Esophagus (tissue), 2 donors: ENCODE measurements at regions not wholly inside any gene's neighbourhood (a gene's known extent, or its start where the extent isn't known, plus 50 kb on each side); places are given as distances from the start of the nearest gene placed in this dataset.

ENCODE experiments used
- H3K27ac ChIP-seq, 2 donors: one replicate each; pipeline ENCODE4 v1.5.1; 2013; ENCODE audit warnings: low read depth in 2 of 2, mild to moderate bottlenecking in 2 of 2, inconsistent platforms in 1 of 2, low read length in 1 of 2, moderate library complexity in 1 of 2
- H3K27me3 ChIP-seq, 2 donors: one replicate each; pipeline ENCODE4 v1.6.1; 2013; ENCODE audit warnings: low read length in 2 of 2, control low read depth in 1 of 2, mild to moderate bottlenecking in 1 of 2; ENCODE audit not compliant: insufficient read depth in 2 of 2, control insufficient read depth in 1 of 2
- H3K36me3 ChIP-seq, 2 donors: one replicate each; pipeline ENCODE4 v1.6.1; 2013; ENCODE audit warnings: low read length in 1 of 2; ENCODE audit not compliant: control insufficient read depth in 2 of 2, insufficient read depth in 2 of 2
- H3K4me1 ChIP-seq, 2 donors: one replicate each; pipeline ENCODE4 v1.6.1; 2013; ENCODE audit warnings: low read length in 1 of 2; ENCODE audit not compliant: control insufficient read depth in 2 of 2, insufficient read depth in 2 of 2
- H3K4me3 ChIP-seq, 2 donors: one replicate each; pipeline ENCODE4 v1.5.1; 2013; ENCODE audit warnings: low read length in 2 of 2, mild to moderate bottlenecking in 2 of 2, low read depth in 1 of 2, moderate library complexity in 1 of 2
- H3K9me3 ChIP-seq, 2 donors: one replicate each; pipeline ENCODE4 v1.6.1; 2013; ENCODE audit warnings: mild to moderate bottlenecking in 2 of 2, low read depth in 1 of 2, low read length in 1 of 2, moderate library complexity in 1 of 2; ENCODE audit not compliant: control insufficient read depth in 2 of 2, insufficient read depth in 1 of 2
- WGBS, 2 donors: extraction: QIAGEN DNeasy Blood & Tissue Kit; methylation state at CpG; one replicate each; pipeline ENCODE4 v1.1.7; 2013; 5-methylcytosine and 5-hydroxymethylcytosine counted together
- donor health status: healthy with polysubstance abuse.
- donor health status: Bipolar disorder and iron deficiency.

- no peaks in the 10 kb centered on the region for H3K27me3 ChIP-seq
- no peaks in the 10 kb centered on the region for H3K9me3 ChIP-seq
- WGBS, 2 donors: 93 to 95% methylated on average over 9 of the region's 9 CpGs
- H3K4me1 ChIP-seq: no peaks in the 10 kb centered on the region
- H3K4me3 ChIP-seq: no peak overlapping the region
- no peak overlapping the region for H3K27ac ChIP-seq
- H3K36me3 ChIP-seq: no peaks in the 10 kb centered on the region
Measured at GRCh38 chr5:171528036-171528435, 108.6 kb downstream of the FGF18 start.

- Histone ChIP-seq H3K4me3 (no peak overlapping the region), H3K27me3 (no peaks in the 10 kb centered on the region), H3K9me3 (no peaks in the 10 kb centered on the region), H3K36me3 (no peaks in the 10 kb centered on the region), H3K4me1 (no peaks in the 10 kb centered on the region), H3K27ac (no peak overlapping the region)
- WGBS, 2 donors: 85 to 86% methylated on average over 19 of the region's 19 CpGs
Measured at GRCh38 chr5:171528865-171529614, 109.6 kb downstream of the FGF18 start.

- H3K36me3 ChIP-seq: no peaks in the 10 kb centered on the region
- no peaks in the 10 kb centered on the region for H3K4me1 ChIP-seq
- no peaks in the 10 kb centered on the region for H3K9me3 ChIP-seq
- H3K27ac ChIP-seq: no peak overlapping the region
- H3K27me3 ChIP-seq: no peaks in the 10 kb centered on the region
- WGBS, 2 donors: 37 to 39% methylated on average over 3 of the region's 3 CpGs
- H3K4me3 ChIP-seq: no peak overlapping the region
Measured at GRCh38 chr5:171531638-171532037, 112.2 kb downstream of the FGF18 start.

DNA sequence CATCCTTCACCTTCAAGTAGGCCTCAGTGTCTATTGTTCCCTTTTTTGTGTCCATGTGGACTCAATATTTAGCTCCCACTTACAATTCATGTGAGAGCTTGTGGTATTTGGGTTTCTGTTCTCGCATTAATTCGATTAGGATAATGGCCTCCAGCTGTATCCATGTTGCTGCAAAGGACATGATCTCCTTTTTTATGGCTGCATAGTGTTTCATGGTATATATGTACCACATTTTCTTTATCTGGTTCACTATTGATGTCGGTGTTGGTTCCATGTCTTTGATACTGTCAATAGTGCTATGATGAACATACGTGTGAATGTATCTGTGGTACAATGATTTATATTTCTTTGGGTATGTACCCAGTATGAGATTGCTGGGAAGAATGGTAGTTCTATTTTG is 113.7 kb downstream of the FGF18 start:
- Histone ChIP-seq H3K4me1 (no peaks in the 10 kb centered on the region), H3K27me3 (no peaks in the 10 kb centered on the region), H3K27ac (no peak overlapping the region), H3K9me3 (no peaks in the 10 kb centered on the region), H3K4me3 (no peak overlapping the region), H3K36me3 (no peaks in the 10 kb centered on the region)
- 94 to 96% methylated on average over 4 of the region's 4 CpGs for WGBS, 2 donors

DNA sequence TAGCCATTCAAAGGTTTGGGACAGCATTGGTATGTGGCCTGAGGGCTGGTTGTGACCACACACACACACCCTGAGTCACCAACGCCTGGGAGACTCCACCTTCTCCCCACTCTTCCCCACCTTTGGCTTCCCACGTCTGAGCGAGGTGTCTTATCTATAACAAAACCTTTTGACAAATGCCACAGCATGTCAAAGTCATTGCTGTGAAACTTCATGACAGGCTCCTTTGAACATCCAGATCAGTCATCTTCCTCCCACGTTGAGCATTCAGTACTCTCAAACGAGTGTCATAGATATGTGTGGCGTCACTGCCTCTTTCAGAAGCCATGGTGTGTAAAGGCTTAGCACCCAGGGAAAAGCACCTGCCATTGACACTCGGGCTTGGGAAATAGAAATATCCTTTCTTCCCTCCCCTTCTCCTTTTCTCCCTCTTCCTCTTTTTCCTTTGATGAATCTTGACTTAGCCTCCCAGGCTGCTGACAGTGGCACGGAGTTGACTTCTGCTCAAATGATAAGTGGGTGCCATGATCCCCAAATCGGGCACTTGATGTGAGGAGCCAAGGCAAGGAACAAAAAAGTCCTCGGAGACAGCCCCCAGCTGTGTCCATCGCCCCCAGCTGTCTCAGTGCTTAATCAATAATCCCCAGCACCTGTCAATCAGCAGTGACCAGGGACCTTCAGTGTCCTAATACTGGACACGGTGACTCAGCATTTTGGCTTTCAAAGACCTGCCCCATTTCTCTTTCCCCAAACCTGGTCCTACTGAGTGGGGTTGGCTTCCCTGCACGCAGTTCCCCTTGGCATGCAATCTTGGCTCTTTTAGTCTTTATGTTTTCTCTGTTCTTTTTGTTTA is 114.8 kb downstream of the FGF18 start:
- Histone ChIP-seq H3K4me3 (no peak overlapping the region), H3K36me3 (no peaks in the 10 kb centered on the region), H3K27ac (no peak overlapping the region), H3K4me1 (no peaks in the 10 kb centered on the region), H3K9me3 (no peaks in the 10 kb centered on the region), H3K27me3 (no peaks in the 10 kb centered on the region)
- 63 to 67% methylated on average over 13 of the region's 13 CpGs for WGBS, 2 donors

DNA sequence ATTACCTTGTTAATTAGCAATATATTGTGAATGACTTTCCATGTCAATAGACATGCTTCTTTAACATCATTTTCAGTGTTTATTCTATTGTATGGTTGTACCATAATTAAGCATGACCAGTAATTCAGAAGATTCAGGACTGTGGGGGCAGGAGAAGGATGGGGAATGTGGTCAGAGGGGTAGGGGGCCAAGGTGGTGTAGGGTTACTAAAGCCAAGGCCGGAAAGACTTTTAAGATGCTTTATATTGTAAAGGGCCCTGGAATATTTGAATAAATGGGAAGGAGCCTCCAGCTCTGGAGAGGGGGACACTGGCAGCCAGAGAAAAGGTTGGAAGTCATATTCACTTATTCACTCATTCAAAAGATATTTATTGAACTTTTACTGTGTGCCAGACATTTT is 115.7 kb downstream of the FGF18 start:
- WGBS, 2 donors: 72 to 88% methylated on average over 1 of the region's 1 CpG

DNA sequence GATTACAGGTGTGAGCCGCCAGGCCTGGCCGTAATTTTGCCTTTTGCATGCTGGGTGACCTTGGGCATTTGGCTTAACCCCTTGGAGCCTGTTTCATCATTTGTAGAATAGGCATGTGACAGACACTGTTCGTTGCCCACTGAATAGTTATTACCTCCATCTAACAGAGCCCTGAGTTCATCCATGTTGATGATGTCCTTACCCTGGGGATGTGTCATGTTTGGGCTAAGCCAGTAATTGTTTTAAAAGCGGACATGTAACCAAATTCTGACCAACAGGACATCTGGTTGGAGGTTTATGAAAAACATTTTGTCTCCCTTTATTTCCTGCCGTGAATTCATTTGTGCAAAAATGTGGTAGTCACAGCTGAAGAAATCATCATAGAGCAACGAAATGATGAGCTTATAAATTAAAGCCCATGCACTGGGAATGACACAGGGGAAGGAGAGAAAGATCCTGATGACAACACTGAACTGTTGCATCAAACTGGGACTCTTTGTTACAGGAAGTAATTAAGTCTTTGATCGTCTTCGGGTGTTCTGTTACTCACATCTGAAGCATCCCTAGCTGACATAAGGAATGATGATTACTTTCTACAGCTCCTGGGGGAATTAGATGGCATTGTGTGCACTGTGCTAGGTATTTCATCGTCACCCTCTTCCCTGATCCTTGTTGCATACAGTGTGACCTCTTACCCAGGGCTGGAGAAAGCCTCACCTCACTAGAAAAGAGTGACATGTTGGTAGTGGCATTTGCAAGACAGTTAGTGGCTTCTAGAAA is 117.8 kb downstream of the FGF18 start:
- no peak overlapping the region for H3K27ac ChIP-seq
- no peaks in the 10 kb centered on the region for H3K27me3 ChIP-seq
- H3K9me3 ChIP-seq: no peaks in the 10 kb centered on the region
- WGBS, 2 donors: 70 to 73% methylated on average over 9 of the region's 9 CpGs
- no peaks in the 10 kb centered on the region for H3K4me1 ChIP-seq
- H3K36me3 ChIP-seq: no peaks in the 10 kb centered on the region
- no peak overlapping the region for H3K4me3 ChIP-seq

More for the DNA sequence above, 115.7 kb downstream of the FGF18 start:
- Histone ChIP-seq H3K27ac (no peak overlapping the region), H3K9me3 (no peaks in the 10 kb centered on the region), H3K4me3 (no peak overlapping the region), H3K4me1 (no peaks in the 10 kb centered on the region), H3K36me3 (no peaks in the 10 kb centered on the region), H3K27me3 (no peaks in the 10 kb centered on the region)

GRCh38 chr5:171537923-171538537 is 118.6 kb downstream of the FGF18 start:
- 72 to 78% methylated on average over 3 of the region's 3 CpGs for WGBS, 2 donors
- H3K27me3 ChIP-seq: no peaks in the 10 kb centered on the region
- H3K4me1 ChIP-seq: no peaks in the 10 kb centered on the region
- no peak overlapping the region for H3K27ac ChIP-seq
- no peaks in the 10 kb centered on the region for H3K9me3 ChIP-seq
- H3K4me3 ChIP-seq: no peak overlapping the region
- H3K36me3 ChIP-seq: no peaks in the 10 kb centered on the region

DNA sequence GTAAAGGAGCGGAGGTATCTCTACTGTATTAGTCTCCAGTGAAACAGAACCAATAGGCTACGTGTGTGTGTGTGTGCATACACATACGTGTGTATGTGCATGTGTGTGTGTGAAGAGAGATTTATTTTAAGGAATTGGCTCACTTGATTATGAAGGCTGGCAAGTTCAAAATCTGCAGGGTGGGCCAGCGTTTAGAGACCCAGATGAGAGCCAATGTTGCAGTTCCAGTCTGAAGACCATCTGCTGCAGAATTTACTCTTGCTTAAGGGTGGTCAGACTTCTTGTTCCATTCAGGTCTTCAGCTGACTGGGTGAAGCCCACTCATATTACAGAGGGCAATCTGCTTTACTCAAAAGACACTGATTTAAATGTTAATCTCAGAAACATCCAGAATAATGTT is 119.2 kb downstream of the FGF18 start:
- Histone ChIP-seq H3K36me3 (no peaks in the 10 kb centered on the region), H3K4me1 (no peaks in the 10 kb centered on the region), H3K27me3 (no peaks in the 10 kb centered on the region), H3K9me3 (no peaks in the 10 kb centered on the region), H3K27ac (no peak overlapping the region), H3K4me3 (no peak overlapping the region)
- WGBS, 2 donors: 80% methylated on average over 4 of the region's 4 CpGs
